ENCODE measurements at regions not wholly inside any gene's neighbourhood (a gene's known extent, or its start where the extent isn't known, plus 50 kb on each side); places are given as distances from the start of the nearest gene placed in this dataset.

DNA sequence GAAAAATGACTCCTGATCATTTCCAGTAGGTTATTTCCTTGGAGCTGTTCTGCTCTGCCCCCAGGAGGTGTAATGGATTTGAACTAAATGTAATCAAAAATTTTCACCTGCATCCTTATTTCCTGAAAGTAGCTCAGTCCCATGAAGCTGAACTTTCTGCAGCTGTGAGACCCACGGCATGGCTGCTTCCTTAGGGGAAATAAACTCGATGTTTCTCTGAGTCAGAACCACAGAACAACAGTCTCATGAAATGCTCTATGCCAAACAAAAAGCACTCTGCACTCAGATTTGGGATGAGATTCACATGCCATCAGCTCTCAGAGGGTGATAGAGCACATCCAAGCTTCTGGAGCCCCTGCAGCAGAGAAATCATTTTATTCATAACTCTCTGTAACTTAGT is 224.1 kb upstream of the PLEKHG7 start:
- peak overlapping the region; percentile 34 for H3K27ac Mint-ChIP-seq
- no peak overlapping the region for H3K4me3 Mint-ChIP-seq
- H3K9me3 Mint-ChIP-seq = no peaks in the 10 kb centered on the region
- no peaks in the 10 kb centered on the region for H3K27me3 Mint-ChIP-seq
- ATAC-seq = no peak
- peaks cover 33% of the 10 kb centered on the region for H3K36me3 Mint-ChIP-seq
- peaks cover 78% of the 10 kb centered on the region for H3K4me1 Mint-ChIP-seq

DNA sequence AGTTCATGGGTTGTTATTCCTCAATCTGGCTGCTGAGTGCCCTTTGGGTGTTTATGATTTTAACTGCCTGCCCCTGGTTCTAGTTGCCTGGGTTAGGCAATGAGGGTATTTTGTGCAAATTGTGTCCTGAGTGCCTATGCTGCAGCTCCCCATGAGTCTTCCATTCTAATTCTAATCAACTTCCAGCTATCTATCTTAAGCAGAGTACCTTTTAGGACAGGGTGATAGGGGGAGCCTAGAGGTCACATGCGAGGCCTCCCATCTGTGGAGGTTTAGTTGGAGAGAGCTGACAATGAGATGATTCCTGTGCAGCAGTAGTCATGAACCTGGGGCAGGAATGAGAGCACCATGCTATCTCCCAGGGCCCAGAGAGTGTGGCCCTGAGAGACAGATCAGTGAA is 225.9 kb upstream of the PLEKHG7 start:
- no peak overlapping the region for H3K4me3 Mint-ChIP-seq
- H3K27me3 Mint-ChIP-seq = no peaks in the 10 kb centered on the region
- H3K36me3 Mint-ChIP-seq = peaks cover 23% of the 10 kb centered on the region
- peaks cover 76% of the 10 kb centered on the region for H3K4me1 Mint-ChIP-seq
- ATAC-seq = no peak
- no peaks in the 10 kb centered on the region for H3K9me3 Mint-ChIP-seq
- peak overlapping the region; percentile 34 for H3K27ac Mint-ChIP-seq

DNA sequence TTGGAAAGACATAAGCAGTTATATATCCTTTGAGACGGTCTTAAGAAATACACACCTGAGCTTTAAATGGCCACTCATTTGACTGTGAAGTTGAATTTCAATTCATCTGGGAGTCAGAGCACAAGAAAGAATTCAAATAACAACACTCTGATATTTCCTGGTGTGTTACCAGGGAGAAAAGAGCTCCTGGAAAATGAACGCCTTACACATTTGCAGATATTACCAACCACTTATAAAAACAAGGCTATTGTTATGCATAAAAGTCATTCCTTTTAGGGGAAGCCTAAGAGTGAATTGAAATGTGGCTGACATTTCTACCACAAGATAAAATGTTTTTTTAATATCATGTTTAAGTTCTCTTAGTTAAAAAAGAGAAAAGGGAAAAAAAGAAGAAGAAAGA is 229.2 kb upstream of the PLEKHG7 start:
- ATAC-seq = no peak
- H3K4me3 Mint-ChIP-seq = no peak overlapping the region
- peak overlapping the region; percentile 93 for H3K27ac Mint-ChIP-seq
- H3K27me3 Mint-ChIP-seq = no peaks in the 10 kb centered on the region
- H3K36me3 Mint-ChIP-seq = peaks cover 21% of the 10 kb centered on the region
- H3K9me3 Mint-ChIP-seq = no peaks in the 10 kb centered on the region
- peaks cover 79% of the 10 kb centered on the region for H3K4me1 Mint-ChIP-seq

DNA sequence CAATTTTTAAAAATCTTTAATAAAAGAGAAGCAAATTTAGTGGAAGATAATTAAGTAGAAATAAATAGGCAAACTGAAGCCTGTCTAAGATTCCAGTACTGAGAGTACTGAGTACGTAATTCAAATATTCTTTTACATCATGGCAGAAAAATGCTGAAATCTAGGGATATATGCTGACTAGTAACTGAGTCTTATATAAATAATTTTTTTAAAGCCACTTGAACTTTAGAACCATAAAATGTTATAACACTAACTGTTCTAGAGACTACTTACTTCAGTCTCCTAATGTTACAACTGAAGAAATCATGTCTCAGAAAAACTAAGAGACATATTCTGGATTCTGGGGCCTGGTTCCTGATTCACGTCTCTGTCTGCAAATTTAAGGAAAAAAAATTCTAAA is 230.6 kb upstream of the PLEKHG7 start:
- Mint-ChIP-seq H3K27ac (peak overlapping the region; percentile 93), H3K36me3 (peaks cover 19% of the 10 kb centered on the region), H3K4me3 (no peak overlapping the region), H3K4me1 (peaks cover 78% of the 10 kb centered on the region), H3K9me3 (no peaks in the 10 kb centered on the region), H3K27me3 (no peaks in the 10 kb centered on the region)
- ATAC-seq = no peak

DNA sequence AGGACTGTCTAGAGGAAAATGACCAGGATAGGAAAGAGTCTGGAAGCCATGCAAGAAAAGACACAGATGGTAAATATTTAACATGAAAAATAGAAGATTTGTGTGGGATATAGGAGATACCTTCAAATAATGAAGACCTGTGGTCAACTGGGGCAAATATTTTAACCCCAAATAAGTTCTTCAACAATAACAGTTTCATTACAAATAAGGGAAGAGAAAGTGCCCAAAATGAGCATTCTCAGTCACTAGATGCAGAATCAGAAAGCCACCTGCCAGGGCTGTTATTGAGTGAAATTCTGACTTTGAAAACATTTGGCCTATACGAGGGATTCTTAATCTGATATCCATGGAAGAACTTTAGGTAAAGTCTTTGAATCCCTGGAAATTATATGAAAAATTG is 231.2 kb upstream of the PLEKHG7 start:
- peaks cover 72% of the 10 kb centered on the region for H3K4me1 Mint-ChIP-seq
- H3K9me3 Mint-ChIP-seq = no peaks in the 10 kb centered on the region
- H3K27me3 Mint-ChIP-seq = no peaks in the 10 kb centered on the region
- peaks cover 19% of the 10 kb centered on the region for H3K36me3 Mint-ChIP-seq
- ATAC-seq = peak; percentile 49
- peak overlapping the region; percentile 93 for H3K27ac Mint-ChIP-seq
- H3K4me3 Mint-ChIP-seq = peak overlapping the region; percentile 21

DNA sequence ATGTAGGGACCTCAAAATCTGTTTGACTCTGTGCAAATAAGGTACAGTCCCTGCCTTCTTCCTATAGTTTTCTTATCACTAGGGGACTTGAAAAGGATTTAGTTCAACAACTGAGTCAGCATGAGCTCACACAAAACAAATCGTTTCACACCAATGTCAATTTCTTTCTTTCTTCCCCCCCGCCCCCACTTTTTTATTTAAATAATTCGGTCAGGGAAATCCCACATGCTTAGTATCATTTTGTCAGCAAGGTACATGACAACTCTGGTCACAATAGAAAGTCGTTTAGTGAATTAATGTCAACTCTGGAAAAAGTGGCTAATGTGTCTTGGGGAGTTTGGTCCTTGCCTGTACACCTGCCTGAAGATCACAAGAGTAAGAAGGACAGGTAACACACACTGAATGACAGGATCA is 232.2 kb upstream of the PLEKHG7 start:
- Mint-ChIP-seq H3K27me3 (no peaks in the 10 kb centered on the region), H3K4me1 (peaks cover 75% of the 10 kb centered on the region), H3K36me3 (peaks cover 13% of the 10 kb centered on the region), H3K9me3 (no peaks in the 10 kb centered on the region), H3K4me3 (peak overlapping the region; percentile 62), H3K27ac (peak overlapping the region; percentile 93)
- ATAC-seq = peak; percentile 42

DNA sequence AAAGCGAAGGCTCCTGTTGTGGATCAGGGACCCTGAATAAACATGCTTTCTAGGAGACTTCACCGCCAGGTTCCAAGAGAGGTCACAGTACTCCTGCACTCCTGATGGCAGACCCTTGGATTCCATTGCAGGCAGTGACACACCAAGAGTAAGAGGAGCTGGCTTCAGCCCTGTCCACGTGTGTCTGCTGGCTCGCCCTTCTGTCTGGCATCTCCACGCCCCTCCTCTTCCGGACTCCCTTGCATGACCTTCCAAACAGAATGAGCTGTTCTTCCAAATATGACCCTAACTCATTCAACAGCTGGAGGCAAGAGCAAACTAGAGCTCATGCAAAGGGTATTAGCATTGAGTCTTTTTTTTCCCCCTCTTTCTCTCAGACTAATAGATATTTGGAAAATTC is 233.0 kb upstream of the PLEKHG7 start:
- ATAC-seq = no peak
- H3K4me1 Mint-ChIP-seq = peaks cover 78% of the 10 kb centered on the region
- peak overlapping the region; percentile 93 for H3K27ac Mint-ChIP-seq
- H3K36me3 Mint-ChIP-seq = peaks cover 10% of the 10 kb centered on the region
- peak overlapping the region; percentile 62 for H3K4me3 Mint-ChIP-seq
- H3K27me3 Mint-ChIP-seq = no peaks in the 10 kb centered on the region
- no peaks in the 10 kb centered on the region for H3K9me3 Mint-ChIP-seq

DNA sequence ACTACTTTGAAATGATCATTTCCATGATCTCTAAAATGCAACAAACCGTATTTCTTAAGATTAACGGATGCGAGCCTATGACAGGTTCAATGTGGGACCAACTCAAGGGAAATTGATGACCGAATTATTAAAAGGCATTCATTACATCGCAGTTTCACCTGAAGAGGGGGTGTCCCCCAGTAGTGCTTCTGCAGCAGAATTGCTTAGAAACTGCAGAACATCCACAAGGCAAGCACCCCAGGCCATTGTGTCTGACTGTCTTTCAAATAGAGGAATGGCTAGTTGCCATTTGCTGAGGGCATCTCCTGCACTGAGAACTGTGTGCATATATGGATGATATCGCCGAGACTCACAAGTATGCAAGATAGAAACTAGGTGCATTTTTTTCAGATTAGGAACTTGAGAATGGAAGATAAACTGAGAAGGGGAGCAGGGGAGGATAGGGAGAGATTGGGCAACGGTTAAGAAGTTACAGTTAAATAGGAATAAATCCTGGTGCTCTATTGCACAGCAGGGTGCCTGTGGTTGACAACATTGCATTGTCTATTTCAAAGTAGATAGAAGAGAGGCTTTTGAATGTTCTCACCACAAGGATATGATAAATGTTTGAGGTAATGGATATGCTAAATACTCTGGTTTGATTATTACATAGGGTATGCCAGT is 234.3 kb upstream of the PLEKHG7 start:
- Mint-ChIP-seq H3K4me3 (peak overlapping the region; percentile 81), H3K27ac (peak overlapping the region; percentile 93), H3K27me3 (no peaks in the 10 kb centered on the region), H3K36me3 (peaks cover 10% of the 10 kb centered on the region), H3K9me3 (no peaks in the 10 kb centered on the region), H3K4me1 (peaks cover 78% of the 10 kb centered on the region)
- no peak for ATAC-seq

DNA sequence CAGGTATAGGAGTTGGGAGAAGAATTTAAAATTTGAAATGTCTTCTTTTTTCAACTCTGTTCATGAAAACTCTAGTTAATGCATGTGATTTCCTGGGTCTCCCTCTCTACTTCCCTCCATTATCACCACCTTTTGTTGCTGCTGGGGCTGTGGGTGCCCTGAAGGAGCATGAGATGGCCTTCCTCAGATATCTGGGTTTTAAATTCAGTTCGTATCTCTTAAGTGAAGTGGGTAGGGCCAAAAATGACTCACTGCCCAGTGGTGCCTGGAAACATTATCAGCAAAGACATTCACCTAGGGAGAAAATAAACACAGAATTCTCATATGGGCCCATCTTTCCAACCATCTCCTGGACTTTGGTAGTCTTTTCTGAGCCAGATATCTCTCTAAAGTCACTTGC is 234.9 kb upstream of the PLEKHG7 start:
- Mint-ChIP-seq H3K36me3 (peaks cover 10% of the 10 kb centered on the region), H3K27ac (peak overlapping the region; percentile 93), H3K27me3 (no peaks in the 10 kb centered on the region), H3K4me3 (peak overlapping the region; percentile 81), H3K4me1 (peaks cover 80% of the 10 kb centered on the region), H3K9me3 (no peaks in the 10 kb centered on the region)
- ATAC-seq = peak; percentile 25

DNA sequence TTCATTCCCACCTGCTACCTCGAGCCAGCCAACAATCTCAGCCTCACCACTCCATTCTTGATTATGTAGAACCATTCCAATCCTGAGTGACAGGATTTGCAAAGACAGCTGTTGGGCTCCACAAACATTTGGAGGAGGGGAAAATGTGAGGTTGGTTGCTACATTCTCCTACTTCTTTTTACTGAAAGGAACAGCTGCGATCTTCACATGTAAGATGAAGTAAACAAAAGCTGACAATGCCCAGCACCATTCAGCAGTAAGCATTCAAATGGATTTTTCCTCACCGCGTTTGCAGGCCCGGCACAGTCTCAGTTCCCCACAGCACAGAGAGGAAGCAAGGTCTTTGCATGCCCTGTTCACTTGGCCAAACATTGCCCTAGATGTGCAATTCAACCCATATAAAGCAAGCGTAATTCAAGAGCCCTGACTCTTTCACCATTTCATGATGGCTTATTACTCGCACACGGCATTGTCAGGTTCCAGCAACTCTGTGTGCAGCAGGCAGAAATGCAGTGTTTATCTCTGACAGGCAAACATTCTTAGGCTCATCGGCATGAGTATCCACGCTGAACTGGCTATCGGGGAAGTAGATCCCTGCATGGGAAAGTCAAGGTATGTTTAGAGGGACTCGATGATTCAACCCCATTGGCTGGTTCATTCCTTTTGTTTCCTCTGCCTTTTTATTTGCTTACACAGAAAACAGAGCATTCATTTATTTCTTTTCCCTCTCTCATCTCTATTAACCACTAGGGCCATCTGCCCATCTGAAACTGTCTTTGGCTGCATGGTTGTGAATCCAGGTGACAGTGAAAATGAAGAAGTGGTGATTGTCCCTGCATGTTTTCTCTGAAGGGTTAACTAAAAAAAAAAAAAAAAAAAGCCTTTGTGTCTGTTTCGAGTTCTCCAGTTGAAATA is 236.1 kb upstream of the PLEKHG7 start:
- Mint-ChIP-seq H3K27ac (peak overlapping the region; percentile 93), H3K9me3 (no peaks in the 10 kb centered on the region), H3K27me3 (no peaks in the 10 kb centered on the region), H3K4me1 (peaks cover 80% of the 10 kb centered on the region), H3K36me3 (peaks cover 10% of the 10 kb centered on the region), H3K4me3 (peak overlapping the region; percentile 81)
- ATAC-seq = peak; percentile 86

DNA sequence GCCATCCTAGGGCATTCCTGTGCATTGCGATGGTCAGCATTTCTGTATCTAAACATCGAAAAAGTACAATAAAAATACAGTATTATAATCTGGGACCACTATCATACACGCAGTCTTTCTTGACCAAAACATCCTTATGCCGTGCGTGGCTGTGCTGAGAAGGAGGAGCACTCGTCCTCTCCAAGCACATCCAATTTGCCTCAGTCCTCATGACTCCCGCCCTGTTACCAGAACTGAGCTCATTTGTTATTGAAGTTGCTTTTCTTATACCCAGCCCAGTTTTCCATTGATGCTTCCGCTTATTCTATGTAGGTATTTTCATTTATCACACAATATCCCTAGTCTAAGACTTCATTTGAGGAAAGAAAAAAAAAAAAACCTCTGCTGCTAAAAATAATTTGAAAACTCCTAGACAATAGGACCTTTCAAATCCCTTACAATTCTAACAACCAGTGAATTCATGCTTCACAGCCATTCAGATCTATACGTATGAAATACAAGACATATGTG is 236.9 kb upstream of the PLEKHG7 start:
- Mint-ChIP-seq H3K27ac (peak overlapping the region; percentile 93), H3K4me1 (peaks cover 79% of the 10 kb centered on the region), H3K36me3 (peaks cover 10% of the 10 kb centered on the region), H3K9me3 (no peaks in the 10 kb centered on the region), H3K4me3 (peak overlapping the region; percentile 81), H3K27me3 (no peaks in the 10 kb centered on the region)
- ATAC-seq = no peak

DNA sequence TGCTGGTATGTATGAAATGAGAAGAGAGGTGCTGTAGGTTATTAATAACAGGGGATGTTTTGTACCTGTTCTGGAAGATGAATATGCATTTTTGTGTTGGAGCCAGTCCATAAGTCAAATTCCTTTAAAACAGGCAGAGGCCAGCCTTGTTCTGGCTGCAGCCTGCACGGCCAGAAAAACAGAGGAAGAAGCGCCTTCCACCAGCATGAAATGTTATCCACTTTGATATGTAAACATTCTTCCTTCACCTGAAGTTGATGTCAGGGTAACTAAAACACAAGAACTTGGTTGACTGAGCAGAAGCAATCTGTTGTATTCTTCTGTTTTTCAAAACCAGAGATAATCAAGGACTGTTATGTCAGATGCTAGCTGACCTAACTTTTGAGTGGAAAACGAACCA is 237.9 kb upstream of the PLEKHG7 start:
- Mint-ChIP-seq H3K27me3 (no peaks in the 10 kb centered on the region), H3K4me1 (peaks cover 77% of the 10 kb centered on the region), H3K9me3 (peaks cover 2% of the 10 kb centered on the region)

DNA sequence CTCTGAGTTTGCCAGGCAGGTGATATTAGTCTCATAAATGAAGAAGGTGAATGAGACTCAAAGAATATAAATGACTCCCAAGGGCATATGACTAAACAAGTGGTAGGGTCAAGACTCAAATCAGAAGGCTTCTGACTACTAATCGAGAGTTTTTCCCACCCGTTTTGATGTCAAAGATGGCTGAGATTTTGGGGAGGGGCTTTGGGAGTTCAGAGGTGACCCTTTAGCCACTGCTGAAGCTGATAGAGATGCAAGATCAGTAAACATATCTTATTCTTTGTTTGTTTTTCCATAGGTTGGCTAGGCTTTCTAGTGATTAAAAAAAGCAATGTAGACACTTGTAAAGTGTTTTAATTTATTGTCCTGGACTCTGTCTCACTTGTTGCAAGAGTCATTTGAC is 239.6 kb upstream of the PLEKHG7 start:
- Mint-ChIP-seq H3K9me3 (peaks cover 7% of the 10 kb centered on the region), H3K36me3 (peaks cover 6% of the 10 kb centered on the region), H3K27ac (peak overlapping the region; percentile 93), H3K27me3 (no peaks in the 10 kb centered on the region), H3K4me3 (no peak overlapping the region), H3K4me1 (peaks cover 68% of the 10 kb centered on the region)
- ATAC-seq = no peak

More for the DNA sequence above, 237.9 kb upstream of the PLEKHG7 start:
- no peak for ATAC-seq
- peak overlapping the region; percentile 48 for H3K4me3 Mint-ChIP-seq
- peak overlapping the region; percentile 93 for H3K27ac Mint-ChIP-seq
- peaks cover 12% of the 10 kb centered on the region for H3K36me3 Mint-ChIP-seq

DNA sequence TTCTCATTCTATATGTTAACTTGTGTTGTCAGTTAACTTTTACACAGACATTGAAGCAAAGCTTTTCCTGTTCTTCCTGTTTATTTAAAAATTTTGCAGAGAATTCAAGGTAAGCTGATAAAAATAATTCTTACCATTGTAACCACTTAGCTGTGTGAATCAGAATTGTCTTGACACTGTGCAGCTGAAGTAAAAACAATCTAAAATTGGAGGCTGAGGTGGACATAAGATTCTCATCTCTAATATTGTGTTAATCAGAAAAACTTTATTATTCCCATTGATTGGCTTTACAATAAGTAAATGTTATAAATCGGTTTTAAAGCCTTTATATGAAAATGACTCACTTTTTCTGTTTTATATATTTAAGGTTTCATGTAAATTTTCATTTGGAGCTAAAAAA is 240.3 kb upstream of the PLEKHG7 start:
- no peak for ATAC-seq
- Mint-ChIP-seq H3K4me3 (no peak overlapping the region), H3K9me3 (peaks cover 7% of the 10 kb centered on the region)

DNA sequence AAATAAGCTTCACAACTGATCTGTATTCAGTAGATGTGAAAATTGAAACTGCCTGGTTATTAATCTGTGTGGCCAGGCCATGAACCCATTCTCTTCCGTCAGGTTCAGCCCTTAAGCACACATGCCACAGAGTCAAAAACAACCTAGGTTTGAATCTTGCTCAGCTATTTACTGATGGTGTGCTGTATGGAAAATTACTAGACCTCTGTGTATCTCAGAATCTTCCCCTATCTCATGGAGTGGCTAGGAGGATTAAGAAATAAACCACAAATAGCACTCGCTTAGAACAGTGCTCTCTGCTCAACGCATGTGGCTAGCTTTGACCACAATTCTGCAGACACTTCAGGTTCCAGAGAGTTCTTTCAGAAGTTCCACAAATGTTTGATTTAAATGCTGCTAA is 240.7 kb upstream of the PLEKHG7 start:
- H3K27me3 Mint-ChIP-seq = no peaks in the 10 kb centered on the region
- ATAC-seq = peak; percentile 85
- peaks cover 70% of the 10 kb centered on the region for H3K4me1 Mint-ChIP-seq
- H3K27ac Mint-ChIP-seq = peak overlapping the region; percentile 93
- peak overlapping the region; percentile 5 for H3K4me3 Mint-ChIP-seq
- H3K9me3 Mint-ChIP-seq = peaks cover 7% of the 10 kb centered on the region
- H3K36me3 Mint-ChIP-seq = peaks cover 6% of the 10 kb centered on the region

More for the DNA sequence above, 240.3 kb upstream of the PLEKHG7 start:
- peaks cover 66% of the 10 kb centered on the region for H3K4me1 Mint-ChIP-seq
- H3K27me3 Mint-ChIP-seq = no peaks in the 10 kb centered on the region
- H3K27ac Mint-ChIP-seq = peak overlapping the region; percentile 93
- peaks cover 6% of the 10 kb centered on the region for H3K36me3 Mint-ChIP-seq
